Fibroblast of lung (primary cell): ENCODE measurements at regions not wholly inside any gene's neighbourhood (a gene's known extent, or its start where the extent isn't known, plus 50 kb on each side); places are given as distances from the start of the nearest gene placed in this dataset.

ENCODE experiments used
- DNase-seq, 2 donors: peaks; one replicate each; pipeline versions ENCODE4 v3.0.0 to v3.0.0-alpha.2; 2010; ENCODE audit warnings: low read depth in 2 of 2
- H2AFZ ChIP-seq: 2 replicates; pipeline ENCODE4 v1.5.1; 2012; ENCODE audit warnings: low read length, control low read depth, inconsistent platforms
- H3K27ac ChIP-seq: 2 replicates; pipeline ENCODE4 v1.5.1; 2011; ENCODE audit warnings: low read length, control low read depth; ENCODE audit not compliant: insufficient read depth
- H3K27me3 ChIP-seq: 2 replicates; pipeline ENCODE4 v1.5.1; 2011; ENCODE audit warnings: mild to moderate bottlenecking, low read length; ENCODE audit not compliant: control insufficient read depth, insufficient read depth
- H3K36me3 ChIP-seq: 2 replicates; pipeline ENCODE4 v1.5.1; 2011; ENCODE audit warnings: low read length; ENCODE audit not compliant: control insufficient read depth, insufficient read depth
- H3K4me1 ChIP-seq: 2 replicates; pipeline ENCODE4 v1.5.1; 2011; ENCODE audit warnings: low read length; ENCODE audit not compliant: control insufficient read depth, insufficient read depth; ENCODE audit errors: extremely low read depth
- H3K4me2 ChIP-seq: 2 replicates; pipeline ENCODE4 v1.5.1; 2011; ENCODE audit warnings: low read length, control low read depth; ENCODE audit not compliant: insufficient read depth; ENCODE audit errors: extremely low read depth
- H3K4me3 ChIP-seq, 4 experiments: fragments of 200-600 bp in 1 of 4; sonication (generic) in 1 of 4; replicated peaks in 1 of 4; 2 replicates each; pipeline ENCODE4 v1.5.1; 2011 to 2016; ENCODE audit warnings: low read length in 4 of 4, low read depth in 3 of 4, mild to moderate bottlenecking in 3 of 4, control low read depth in 2 of 4, inconsistent platforms in 1 of 4, mixed read lengths in 1 of 4; ENCODE audit not compliant: insufficient read depth in 1 of 4; ENCODE audit errors: control extremely low read depth in 1 of 4
- H3K79me2 ChIP-seq: 2 replicates; pipeline ENCODE4 v1.5.1; 2012; ENCODE audit warnings: mild to moderate bottlenecking, low read length, inconsistent platforms; ENCODE audit not compliant: control insufficient read depth, insufficient read depth
- H3K9ac ChIP-seq: 2 replicates; pipeline ENCODE4 v1.5.1; 2011; ENCODE audit warnings: mild to moderate bottlenecking, low read length, control low read depth; ENCODE audit not compliant: insufficient read depth
- H3K9me3 ChIP-seq: 2 replicates; pipeline ENCODE4 v1.5.1; 2012; ENCODE audit warnings: low read depth, low read length; ENCODE audit not compliant: control insufficient read depth, insufficient read depth
- H4K20me1 ChIP-seq: 2 replicates; pipeline ENCODE4 v1.5.1; 2011; ENCODE audit warnings: low read length; ENCODE audit not compliant: control insufficient read depth, insufficient read depth; ENCODE audit errors: extremely low read depth
- CTCF ChIP-seq, 2 donors: IDR thresholded peaks in 1 of 2; conservative IDR thresholded peaks in 1 of 2; 1 replicate in 1 of 2; 2 replicates in 1 of 2; pipeline ENCODE4 v1.5.1; 2011 to 2012; ENCODE audit warnings: low read length in 2 of 2, control low read depth in 1 of 2, inconsistent platforms in 1 of 2, low read depth in 1 of 2, mild to moderate bottlenecking in 1 of 2
- EZH2 ChIP-seq: IDR thresholded peaks from 2 replicates; pipeline ENCODE4 v1.5.1; 2012; ENCODE audit warnings: low read length, control low read depth, mild to moderate bottlenecking; ENCODE audit errors: missing control alignments

- DNase-seq: no peak
- TF ChIP-seq EZH2 (no peak), CTCF (conservative IDR thresholded peaks at IDR 0.05 in 1 of 2, IDR thresholded peaks at IDR 0.05 in 1 of 2; ENCODE audit: low read depth in 1 of 2, low read length in 2 of 2) (no peak)
- no peaks in the 10 kb centered on the region for H3K79me2 ChIP-seq
- H3K9me3 ChIP-seq: no peaks in the 10 kb centered on the region
- H3K4me1 ChIP-seq: no peaks in the 10 kb centered on the region
- H3K27me3 ChIP-seq: no peaks in the 10 kb centered on the region
- H3K36me3 ChIP-seq: no peaks in the 10 kb centered on the region
- H3K4me2 ChIP-seq: no peak overlapping the region
- no peak overlapping the region for H3K27ac ChIP-seq
- no peaks in the 10 kb centered on the region for H4K20me1 ChIP-seq
- H3K4me3 ChIP-seq: no peak overlapping the region
- no peak overlapping the region for H3K9ac ChIP-seq
- no peak overlapping the region for H2AFZ ChIP-seq
Observed at GRCh38 chr5:114070093-114070722, 291.7 kb upstream of the KCNN2 start.

GRCh38 chr5:114089259-114089658, 272.6 kb upstream of the KCNN2 start:
- no peak overlapping the region for H3K27ac ChIP-seq

GRCh38 chr5:114097570-114097969, 264.3 kb upstream of the KCNN2 start:
- no peak for DNase-seq
- Histone ChIP-seq H2AFZ (no peak overlapping the region), H3K9me3 (no peaks in the 10 kb centered on the region), H3K36me3 (no peaks in the 10 kb centered on the region), H3K4me2 (no peak overlapping the region), H3K27me3 (no peaks in the 10 kb centered on the region), H3K4me3 (no peak overlapping the region), H3K4me1 (no peaks in the 10 kb centered on the region), H3K27ac (no peak overlapping the region), H3K79me2 (no peaks in the 10 kb centered on the region), H4K20me1 (no peaks in the 10 kb centered on the region), H3K9ac (no peak overlapping the region)
- TF ChIP-seq CTCF (conservative IDR thresholded peaks at IDR 0.05 in 1 of 2, IDR thresholded peaks at IDR 0.05 in 1 of 2; ENCODE audit: low read depth in 1 of 2, low read length in 2 of 2) (no peak), EZH2 (no peak)

More at GRCh38 chr5:114089259-114089658, 272.6 kb upstream of the KCNN2 start:
- H3K36me3 ChIP-seq: no peaks in the 10 kb centered on the region
- DNase-seq: no peak
- H3K4me3 ChIP-seq: no peak overlapping the region
- H2AFZ ChIP-seq: no peak overlapping the region
- no peaks in the 10 kb centered on the region for H4K20me1 ChIP-seq
- H3K9me3 ChIP-seq: no peaks in the 10 kb centered on the region
- no peak for TF ChIP-seq CTCF (conservative IDR thresholded peaks at IDR 0.05 in 1 of 2, IDR thresholded peaks at IDR 0.05 in 1 of 2; ENCODE audit: low read depth in 1 of 2, low read length in 2 of 2)
- no peaks in the 10 kb centered on the region for H3K79me2 ChIP-seq
- no peak overlapping the region for H3K9ac ChIP-seq
- no peaks in the 10 kb centered on the region for H3K27me3 ChIP-seq
- no peaks in the 10 kb centered on the region for H3K4me1 ChIP-seq
- no peak overlapping the region for H3K4me2 ChIP-seq
